Right renal pelvis (tissue), 4 donors: ENCODE measurements at regions not wholly inside any gene's neighbourhood (a gene's known extent, or its start where the extent isn't known, plus 50 kb on each side); places are given as distances from the start of the nearest gene placed in this dataset.

Experiments
- DNase-seq, 4 donors: peaks; one replicate each; pipeline ENCODE4 v3.0.0-alpha.2; 2013; ENCODE audit warnings: low read depth in 4 of 4, low spot score in 3 of 4, missing footprints in 1 of 4

- DNase-seq = no peak
Measured at GRCh38 chr1:68378296-68379084, 71.3 kb downstream of the RPE65 start.

- no peak for DNase-seq
Measured at GRCh38 chr1:68377098-68377497, 72.7 kb downstream of the RPE65 start.

GRCh38 chr1:68376441-68376840 lies 73.3 kb downstream of the RPE65 start:
- DNase-seq = no peak

- no peak for DNase-seq
Measured at GRCh38 chr1:68375919-68376318, 73.8 kb downstream of the RPE65 start.

DNA sequence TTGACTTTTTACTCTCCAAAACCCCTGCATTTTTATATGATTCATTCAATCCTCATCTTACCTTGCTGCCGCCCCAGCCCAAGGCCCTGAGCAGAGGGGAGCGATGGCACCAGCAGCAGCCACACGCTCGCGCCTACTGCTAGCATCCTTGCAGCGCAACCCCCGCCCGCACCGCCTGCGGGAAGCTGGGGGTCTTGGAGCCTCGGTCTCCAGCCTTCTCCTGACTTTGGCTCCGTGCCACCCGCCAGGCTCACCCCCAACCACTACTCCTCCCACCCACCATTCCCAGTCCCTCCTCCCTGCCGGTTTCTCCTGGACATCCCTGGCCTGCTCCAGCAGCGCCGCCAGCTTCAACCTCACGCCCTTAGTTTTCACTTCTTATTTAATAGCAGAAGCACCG lies 76.6 kb downstream of the RPE65 start:
- no peak for DNase-seq

DNA sequence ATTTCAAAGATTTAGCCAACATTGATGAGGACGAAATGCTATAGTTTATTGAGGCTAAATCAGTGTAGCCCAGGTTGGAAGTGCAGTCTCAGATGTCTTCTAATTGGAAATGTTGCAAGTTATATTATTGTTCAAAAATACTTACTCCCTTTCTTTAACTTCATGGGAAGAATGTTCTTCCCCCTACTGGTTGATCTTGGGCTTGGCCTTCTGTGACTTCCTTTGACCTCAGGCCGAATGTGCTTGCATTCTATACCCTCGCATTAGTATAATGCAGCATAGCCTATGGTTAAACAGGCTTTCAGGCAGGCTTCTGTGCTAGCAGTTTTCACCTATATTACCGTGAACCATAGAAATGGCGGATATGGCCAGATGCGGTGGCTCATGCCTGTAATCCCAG lies 77.3 kb downstream of the RPE65 start:
- DNase-seq = no peak

DNA sequence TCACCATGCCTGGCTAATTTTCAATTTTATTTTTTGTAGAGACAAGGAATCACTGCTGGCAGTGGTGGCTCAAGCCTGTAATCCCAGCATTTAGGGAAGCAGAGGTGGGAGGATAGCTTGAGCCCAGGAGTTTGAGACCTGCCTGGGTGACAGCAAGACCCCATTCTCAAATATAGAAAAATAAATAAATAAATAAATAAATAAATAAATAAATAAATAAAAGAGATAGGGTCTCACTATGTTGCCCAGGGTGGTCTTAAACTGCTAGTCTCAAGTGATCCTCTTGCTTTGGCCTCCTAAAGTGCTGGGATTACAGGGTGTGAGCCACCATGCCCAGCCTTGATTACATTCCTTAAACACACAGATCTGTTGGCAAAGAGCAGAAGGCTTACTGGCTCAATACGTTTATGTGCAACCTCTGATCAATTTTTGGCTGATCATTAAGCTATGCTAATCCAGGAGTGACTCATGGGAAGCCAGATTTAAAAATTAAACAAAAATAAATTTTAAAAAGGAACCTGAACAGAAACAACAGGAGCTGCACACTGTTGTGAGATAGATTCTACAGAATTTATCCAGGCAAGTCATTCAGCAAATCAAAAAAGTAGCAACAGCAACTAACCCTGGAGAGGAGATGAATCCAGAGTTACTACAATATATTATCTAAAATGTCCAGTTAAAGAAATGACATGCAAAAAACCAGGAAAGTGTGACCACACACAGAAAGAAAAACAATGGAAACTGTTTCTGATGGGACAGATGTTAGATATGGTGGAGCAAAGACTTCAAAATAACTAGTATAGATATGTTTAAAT lies 79.4 kb downstream of the RPE65 start:
- DNase-seq = no peak

DNA sequence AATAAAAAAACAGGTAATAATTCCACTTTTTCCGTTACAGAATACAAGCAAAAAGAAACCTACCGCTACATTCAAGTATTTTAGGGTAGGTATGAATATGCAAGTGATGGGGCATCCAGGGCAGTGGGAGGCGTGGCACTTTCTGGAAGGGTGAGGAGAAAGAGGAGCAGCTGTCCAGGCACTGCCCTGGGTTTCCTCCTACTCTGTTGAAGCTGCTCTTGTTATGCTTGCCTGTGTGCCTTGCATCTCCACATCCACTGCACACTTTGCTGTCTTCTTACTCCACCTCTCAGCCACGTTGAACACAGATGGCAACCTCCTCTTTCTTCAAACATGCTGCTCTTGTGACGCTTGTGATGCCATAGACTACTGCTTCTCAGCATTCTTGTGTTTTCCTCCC lies 83.2 kb downstream of the RPE65 start:
- no peak for DNase-seq

DNA sequence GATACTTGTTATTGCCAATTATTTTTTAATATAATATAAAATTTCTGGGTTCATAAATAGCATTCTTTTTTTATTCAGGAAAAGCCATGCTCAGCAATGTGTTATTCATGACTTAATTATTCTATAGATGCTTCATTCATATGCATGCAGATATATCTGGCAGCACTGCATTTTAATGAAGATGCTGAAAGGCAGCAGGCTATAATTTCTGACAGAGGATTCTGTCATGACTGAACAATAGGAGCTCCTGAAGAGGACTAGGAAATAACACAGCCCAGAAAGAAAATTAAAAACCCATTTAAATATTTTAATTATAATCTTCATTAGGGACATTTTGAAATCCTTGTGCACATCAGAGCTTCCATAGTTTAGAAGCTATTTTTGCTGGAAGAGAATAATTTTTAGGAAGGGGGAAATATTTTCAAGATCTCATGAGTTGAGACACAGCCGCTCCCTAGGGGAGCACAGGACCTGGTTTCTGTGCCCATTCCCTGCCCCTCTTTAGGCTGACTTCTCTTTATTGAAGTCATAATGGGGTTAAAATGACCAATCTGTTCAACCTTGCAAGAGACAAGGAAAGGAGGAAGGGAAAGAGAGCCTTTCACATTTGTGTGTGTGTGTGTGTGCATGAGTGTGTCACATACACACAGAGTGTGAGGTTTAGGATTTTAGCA lies 83.9 kb downstream of the RPE65 start:
- DNase-seq = no peak

- no peak for DNase-seq
Measured at GRCh38 chr1:68363339-68363738, 86.4 kb downstream of the RPE65 start.

DNA sequence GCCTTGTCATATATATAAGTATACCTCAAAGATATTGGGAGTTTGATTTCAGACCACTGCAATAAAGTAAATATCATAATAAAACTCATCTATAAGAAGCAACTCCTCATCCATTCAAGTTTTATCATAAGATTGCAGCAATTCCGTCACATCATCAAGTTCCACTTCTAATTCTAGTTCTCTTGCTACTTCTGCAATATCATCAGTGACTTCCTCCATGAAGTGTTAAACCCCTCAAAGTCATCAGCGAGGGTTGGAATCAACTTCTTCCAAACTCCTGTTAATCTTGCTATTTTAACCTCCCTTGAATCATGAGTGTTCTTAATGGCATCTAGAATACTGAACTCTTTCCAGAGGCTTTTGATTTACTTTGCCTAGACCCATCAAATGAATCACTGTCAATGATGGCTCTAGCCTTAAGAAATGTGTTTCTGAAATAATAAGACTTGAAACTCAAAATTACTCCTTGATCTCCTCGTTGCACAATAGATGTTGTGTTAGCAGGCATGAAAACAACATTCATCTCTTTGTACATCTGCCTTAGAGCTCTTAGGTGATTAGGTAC lies 88.3 kb downstream of the RPE65 start:
- no peak for DNase-seq

GRCh38 chr1:68359045-68359444 lies 90.7 kb downstream of the RPE65 start:
- no peak for DNase-seq

DNA sequence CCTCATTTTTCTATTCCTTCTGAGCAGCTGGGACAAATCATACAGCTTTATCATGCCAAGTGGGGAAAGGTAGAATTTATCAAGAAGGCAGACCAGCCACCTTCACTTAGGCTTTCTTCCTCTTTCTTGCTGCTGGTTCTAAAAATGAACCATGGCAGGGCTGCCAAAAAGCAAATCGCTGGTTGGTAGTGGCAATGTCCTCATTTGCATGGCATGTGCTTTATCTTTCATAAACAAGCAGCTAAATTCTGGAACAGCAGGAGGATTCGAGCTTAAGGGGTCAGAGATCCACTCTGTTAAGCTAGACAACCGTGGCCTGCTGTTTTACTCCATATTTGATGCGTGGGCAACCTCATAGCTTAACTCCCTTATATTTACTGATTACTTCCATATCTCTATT lies 91.3 kb downstream of the RPE65 start:
- DNase-seq = no peak

DNA sequence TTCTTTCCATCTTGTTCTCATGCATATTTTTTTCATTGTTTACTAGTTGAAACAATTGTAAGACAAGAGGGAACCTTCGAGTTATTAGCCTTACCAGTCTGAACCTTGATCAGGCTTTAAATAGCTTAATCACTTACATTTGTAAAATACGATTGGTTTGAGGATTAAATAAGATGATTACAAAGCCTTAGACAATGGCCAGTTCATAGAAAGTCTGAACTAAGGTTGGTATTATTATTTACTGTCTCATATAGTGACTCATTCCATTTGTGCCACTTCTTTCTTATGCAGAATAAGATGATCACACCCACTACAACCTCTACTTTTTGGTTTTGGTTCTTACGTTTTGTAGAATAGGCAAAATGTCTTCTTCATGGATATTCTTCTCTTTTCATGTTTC lies 94.1 kb downstream of the RPE65 start:
- no peak for DNase-seq

DNA sequence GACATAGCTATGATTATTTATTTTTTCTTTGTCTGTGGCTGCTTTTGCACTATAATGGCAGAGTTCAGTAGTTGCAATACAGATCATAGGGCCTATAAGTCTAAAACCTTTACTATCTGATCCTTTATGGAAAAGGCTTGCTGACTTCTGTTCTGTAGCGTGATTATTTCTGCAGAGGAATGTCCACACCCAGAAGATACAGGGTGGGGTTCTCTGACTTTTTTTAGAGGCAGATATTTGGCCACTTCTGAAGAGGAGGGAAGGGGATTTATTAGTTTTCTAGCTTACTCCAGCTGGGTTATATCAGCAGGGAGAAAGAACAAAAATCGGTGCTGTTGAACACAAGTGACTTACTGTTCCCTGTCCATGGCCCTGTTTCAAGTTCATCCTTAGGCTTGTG lies 97.6 kb downstream of the RPE65 start:
- DNase-seq = no peak

GRCh38 chr1:68347415-68347814 lies 102.3 kb downstream of the RPE65 start:
- DNase-seq = no peak

GRCh38 chr1:68346188-68346808 lies 103.5 kb downstream of the RPE65 start:
- DNase-seq = peak in 1 of 4 donors; percentile 20

GRCh38 chr1:68344208-68344607 lies 105.5 kb downstream of the RPE65 start:
- DNase-seq = no peak

DNA sequence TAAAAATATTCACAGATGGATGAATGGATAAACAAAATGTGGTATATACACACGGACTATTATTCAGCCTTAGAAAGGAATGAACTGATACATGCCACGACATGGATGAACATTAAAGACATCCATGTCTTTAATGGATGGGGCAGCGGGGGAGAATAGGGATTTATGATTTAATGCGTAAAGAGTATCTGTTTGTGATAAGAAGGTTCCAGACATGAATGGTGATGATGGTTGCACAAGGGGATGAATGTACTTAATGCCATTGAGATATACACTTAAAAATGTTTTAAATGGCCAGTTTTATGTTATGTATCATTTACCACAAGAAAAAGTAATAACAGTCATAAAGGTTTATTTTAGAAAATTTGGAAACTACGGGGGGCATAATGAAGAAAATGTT lies 108.6 kb upstream of the WLS start:
- no peak for DNase-seq

DNA sequence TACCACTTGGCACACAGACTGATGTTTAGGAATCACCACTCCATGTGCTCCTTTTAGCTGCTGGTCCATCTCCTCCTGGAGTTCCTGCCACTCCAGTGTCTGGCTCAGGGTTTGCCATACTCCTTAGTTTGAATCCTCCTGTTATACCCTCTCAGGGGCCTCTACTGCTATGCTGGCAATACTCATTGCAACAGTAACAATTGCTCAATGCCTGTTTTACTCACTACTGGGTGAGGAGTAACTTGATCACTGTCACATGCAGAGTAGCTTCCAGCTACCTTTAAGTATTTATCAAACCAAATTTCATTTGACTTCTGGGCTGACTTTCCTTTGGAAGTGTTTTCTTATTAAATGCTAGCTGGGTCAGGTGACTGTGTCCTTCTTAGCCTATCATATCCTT lies 107.2 kb upstream of the WLS start:
- no peak for DNase-seq

GRCh38 chr1:68338081-68338480 lies 105.8 kb upstream of the WLS start:
- no peak for DNase-seq
